RCC 7860 (cell line): ENCODE measurements at regions not wholly inside any gene's neighbourhood (a gene's known extent, or its start where the extent isn't known, plus 50 kb on each side); places are given as distances from the start of the nearest gene placed in this dataset.
A peak's percentile ranks its signal among the peaks of the same experiment; 100 is the strongest.

Source experiments
- DNase-seq: peaks from one replicate; pipeline ENCODE4 v3.0.0-alpha.2; 2015; ENCODE audit warnings: low spot score
- FAIRE-seq: peaks from 2 replicates; lab custom pipeline; 2012; peaks lifted over from hg19 to GRCh38; lab: Jason Lieb, UNC

DNA sequence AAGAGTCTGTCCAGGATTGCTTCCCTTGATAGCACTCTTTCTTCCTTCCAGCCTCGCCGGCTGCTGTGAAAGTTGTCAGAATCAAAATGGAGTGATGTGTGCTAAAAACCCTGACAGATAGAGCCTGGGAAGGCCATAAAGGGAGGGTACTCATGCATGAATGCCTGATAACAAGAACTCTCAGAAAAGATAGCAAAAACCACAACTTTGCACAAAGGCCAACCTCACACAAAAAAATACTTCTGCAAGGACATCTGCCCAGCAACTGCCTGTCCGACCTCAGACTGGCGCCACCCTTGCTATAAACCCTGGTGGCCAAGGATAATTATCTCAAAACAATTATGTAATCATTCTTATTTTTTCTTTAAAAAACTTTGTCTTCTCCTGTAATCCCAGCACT, 133.2 kb upstream of the SVIL start:
- FAIRE-seq: peak; percentile 8

DNA sequence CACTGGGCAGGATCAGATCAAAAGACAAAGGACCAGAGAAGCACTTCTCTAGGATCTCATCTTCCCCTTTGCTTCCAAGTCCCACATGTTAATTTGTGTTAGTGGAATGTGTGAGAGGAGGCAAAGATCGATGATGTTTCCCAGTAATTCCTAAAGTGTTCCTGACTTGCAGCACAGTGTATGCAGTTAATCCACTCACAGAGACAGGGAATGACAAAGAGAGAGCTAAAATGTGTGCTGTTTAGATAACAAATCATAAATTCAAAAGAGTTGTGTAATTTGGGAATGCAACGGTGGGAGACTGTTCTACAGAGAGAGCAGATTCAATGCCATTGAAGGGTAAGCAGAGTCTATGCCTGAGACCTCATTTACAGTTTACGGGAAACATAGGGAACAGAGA, 132.0 kb upstream of the SVIL start:
- FAIRE-seq (no peak), DNase-seq (no peak)

More for the DNA sequence above, 133.2 kb upstream of the SVIL start:
- peak; percentile 48 for DNase-seq

DNA sequence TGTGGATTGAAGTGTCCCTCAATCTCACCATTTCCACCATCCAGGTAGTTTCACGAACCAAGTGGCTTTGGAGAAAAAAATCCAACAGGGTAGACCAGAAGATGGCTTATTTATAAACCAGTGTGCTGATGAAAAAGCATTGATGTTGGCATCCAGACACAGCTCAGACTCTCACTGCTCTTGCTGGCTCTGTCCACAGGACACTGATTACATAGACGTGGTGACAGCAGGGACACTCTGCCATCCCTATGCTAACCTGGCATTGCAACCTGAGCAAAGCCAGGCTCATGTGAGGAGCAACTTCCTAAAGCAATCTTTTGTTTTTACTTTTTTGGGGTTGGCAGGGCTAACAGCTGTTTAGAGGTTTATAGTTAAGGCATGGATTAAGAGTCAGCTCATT, 130.6 kb upstream of the SVIL start:
- no peak for FAIRE-seq

DNA sequence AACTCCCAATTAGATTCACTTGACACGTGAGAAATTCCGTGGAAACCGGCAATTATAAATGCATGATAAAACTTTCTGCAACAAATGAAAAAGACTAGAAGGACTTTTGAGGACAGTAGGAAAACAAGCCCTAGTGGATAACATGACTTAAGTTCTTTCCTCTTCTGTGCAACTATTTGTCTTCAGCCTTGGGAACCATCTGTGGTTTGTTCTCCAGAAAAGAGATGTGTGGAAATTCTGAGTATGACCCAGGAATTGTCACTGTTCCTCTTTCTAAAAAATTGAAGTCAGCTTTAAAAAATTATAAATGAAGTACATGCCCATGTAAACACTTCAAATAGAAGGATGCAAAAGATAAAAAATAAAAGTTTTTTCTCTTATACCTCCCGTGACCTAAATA, 128.6 kb upstream of the SVIL start:
- FAIRE-seq: no peak
- no peak for DNase-seq

More for the DNA sequence above, 130.6 kb upstream of the SVIL start:
- no peak for DNase-seq

DNA sequence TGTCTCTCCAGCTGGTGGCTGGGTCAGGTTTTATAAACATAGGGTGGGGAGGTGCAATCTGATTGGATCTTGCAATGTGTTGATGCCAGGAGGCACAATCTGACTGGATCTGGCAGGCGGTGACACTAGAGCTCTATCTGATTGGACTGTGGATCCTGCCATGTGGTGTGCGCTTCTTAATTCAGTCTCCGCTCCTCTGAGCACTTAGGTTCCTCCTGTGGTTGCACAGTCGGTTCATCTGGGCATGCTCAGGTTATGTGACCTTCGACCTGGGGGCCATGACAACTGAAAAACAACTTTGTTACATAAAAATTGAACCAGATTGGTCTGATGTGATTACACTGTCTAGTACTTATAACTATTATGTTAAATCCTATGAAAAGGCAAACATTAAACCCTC, 127.1 kb upstream of the SVIL start:
- FAIRE-seq (no peak), DNase-seq (no peak)

DNA sequence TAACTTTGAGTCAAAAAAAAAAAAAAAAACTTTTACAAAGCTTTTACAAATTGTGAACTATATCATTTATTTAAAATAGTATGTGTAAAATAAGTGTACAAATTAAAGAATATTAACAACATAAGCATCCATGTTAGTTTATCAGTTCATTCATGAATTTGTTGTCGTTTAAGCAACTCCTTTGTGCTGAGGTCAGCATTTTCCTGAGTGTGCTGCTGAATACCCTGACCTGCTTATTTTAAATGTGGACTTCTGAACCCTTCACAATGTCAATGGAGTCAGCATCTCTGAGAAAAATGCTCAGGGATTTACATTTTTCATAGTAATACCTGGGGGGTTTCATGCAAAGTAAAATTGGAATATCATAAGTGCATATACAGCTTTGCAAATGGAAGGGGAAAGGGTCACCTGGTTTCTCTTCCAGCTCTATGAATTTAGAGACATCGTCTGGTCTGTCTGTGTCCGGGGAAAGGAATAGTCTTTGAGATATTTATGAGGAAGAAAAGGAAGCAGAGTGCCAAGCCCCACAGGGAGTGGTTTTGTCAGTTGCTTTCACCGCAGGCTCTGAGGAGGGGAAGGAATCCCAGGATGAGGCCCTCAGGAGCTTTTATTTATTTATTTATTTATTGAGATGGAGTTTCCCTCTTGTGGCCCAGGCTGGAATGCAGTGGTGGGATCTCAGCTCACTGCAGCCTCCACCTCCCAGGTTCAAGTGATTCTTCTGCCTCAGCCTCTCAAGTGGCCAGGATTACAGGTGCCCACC, 125.5 kb upstream of the SVIL start:
- no peak for DNase-seq

DNA sequence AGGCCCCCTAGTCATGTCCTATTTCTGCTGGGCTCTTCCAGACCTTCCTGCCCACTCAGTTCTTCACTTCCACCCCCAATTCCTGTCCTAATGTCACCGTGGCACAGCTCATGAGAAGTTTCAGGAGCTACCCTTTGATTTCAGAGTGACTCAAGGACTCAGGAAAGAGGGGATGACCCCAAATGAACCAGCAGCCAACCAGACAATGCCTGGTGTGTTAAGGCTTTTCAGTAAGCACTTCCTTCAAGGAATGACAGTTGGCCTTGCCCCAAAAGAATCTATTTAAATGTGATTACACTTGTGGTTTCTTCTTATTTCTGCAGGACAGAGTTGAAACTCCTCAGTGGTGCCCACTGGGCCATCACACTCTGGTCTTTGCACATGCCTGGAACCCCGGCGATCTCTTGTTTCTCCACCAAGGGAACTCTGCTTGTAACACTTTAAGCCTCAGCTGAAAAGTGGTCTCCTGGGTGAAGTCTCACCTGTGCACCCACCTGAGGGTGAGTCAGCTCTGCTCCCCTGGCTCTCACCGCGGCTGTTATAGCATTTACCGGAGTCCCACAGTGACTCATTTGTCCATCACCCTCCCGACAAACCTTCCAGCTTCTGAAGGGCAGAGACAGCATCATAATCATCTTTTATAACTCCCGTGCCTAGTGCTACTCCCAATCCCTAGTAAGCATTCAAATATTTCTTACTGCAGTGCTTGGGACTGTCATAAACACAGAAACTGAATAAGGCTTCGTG, 123.0 kb upstream of the SVIL start:
- DNase-seq (peak; percentile 71), FAIRE-seq (peak; percentile 90)

More for the DNA sequence above, 125.5 kb upstream of the SVIL start:
- FAIRE-seq: no peak

DNA sequence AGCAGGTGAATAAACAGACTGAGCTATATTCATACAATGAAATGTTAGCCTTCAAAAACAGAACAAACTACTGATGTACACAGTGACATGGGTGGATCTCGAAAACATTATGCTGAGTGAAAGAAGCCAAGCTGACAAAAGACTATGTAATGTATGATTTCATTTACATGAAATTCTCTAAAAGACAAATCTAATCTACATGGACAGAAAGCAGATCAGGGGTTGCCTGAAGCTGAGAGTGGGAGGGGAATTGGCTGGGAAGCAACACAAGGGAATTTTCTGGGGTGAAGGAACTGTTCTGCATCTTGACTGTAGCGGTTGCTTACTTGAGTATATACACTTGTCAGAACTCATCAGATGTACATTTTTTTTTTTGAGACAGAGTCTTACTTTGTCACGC, 121.7 kb upstream of the SVIL start:
- no peak for DNase-seq
- no peak for FAIRE-seq

DNA sequence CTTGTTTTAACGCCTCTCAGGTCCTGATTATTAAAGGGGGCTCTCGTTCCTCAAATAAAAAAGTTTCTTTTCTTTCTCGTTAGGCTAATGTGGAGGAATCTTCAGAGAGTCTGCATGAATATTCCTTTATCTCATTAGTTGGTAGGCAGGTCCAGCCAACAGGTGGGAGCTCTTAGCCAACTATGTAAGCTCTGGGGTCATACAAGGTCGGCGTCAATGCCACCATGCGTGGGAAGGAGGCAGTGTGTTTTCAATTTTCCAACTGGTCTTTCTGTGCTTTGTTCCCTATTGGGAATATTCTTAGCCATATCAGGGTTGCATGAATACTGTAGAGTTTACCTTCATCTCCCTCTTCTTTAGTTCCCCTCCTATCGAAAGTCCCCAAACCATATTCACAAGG, 118.5 kb upstream of the SVIL start:
- DNase-seq: no peak
- FAIRE-seq: no peak

DNA sequence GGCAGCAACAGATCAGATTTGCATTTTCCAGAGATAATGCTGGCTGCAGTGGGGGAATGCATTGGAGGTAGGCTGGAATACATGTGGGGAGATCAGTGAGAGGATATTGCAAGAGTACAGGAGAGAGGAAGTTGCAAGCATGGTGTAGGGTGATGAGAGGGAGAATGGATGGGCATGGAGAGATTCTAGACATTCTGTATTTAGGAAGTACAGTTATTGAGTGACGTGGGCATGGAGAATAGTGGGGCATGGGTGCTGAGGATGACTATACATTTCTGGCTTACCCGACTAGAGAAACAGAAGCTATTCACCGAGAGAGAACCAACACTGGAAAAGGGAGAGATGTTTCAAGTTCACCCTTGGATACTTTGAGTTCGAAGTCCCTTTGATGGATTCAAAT, 116.9 kb upstream of the SVIL start:
- no peak for DNase-seq
- no peak for FAIRE-seq

DNA sequence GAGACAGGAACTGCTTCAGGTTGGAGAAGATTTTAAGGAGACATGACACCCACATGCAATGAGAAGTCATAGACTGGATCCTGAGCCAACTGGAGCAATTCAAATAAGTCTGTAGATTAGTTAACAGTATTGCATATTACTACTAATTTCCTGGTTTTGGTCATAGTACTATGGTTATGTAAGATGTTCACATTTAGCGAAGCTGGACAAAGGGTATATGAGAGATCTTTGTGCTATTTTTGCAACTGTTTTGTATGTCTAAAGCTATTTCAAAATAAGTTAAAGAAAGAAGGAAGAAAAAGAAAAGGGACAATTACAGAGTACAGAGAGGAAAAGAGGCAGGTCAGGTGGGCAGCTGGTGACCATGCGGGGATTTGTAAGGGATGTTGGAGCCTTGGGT, 116.5 kb upstream of the SVIL start:
- DNase-seq (no peak), FAIRE-seq (no peak)

DNA sequence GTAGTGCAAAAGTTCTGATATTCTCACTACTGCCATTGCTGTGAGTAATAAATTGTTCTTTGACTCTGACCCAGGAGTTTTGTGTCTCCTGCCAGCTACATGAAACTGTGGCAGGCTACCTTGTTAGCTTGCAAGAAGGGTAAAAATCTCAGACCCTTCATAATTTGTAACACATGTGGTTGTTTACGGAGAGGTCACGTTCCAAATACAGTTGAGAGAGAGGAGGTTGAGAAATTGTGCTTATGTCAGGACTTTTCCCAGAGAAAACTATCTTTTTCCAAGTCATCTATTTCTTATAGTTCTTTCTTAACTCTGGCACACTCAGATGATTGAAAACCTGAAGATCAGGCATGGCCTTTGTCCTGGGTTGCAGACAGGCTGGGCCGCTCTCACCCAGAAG, 114.4 kb upstream of the SVIL start:
- DNase-seq: no peak
- no peak for FAIRE-seq

DNA sequence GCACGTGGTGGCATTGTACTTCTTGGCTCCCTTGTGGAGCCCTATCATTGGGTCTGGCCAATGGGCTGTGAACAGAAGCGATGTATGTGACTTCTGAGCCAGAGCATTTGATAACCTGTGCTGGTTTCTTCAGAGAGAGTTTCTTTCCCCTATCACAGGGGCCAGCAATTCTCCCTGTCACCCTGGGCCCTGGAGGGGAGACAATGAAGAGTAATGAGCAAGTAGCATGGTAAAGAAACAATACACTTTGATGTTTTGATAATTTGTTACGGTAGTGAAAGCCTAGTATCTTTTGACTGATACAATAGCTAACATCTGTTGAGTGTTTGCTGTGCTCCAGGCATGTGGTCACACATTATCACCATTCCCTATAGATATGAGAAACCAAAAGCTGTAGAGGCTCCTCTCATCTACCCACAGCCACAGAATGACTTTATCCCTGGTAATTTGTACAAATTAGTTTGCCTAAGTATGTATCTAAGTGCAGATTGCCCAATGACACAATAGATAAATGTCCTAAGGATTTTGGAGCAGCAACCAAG, 113.4 kb upstream of the SVIL start:
- FAIRE-seq (no peak), DNase-seq (no peak)

DNA sequence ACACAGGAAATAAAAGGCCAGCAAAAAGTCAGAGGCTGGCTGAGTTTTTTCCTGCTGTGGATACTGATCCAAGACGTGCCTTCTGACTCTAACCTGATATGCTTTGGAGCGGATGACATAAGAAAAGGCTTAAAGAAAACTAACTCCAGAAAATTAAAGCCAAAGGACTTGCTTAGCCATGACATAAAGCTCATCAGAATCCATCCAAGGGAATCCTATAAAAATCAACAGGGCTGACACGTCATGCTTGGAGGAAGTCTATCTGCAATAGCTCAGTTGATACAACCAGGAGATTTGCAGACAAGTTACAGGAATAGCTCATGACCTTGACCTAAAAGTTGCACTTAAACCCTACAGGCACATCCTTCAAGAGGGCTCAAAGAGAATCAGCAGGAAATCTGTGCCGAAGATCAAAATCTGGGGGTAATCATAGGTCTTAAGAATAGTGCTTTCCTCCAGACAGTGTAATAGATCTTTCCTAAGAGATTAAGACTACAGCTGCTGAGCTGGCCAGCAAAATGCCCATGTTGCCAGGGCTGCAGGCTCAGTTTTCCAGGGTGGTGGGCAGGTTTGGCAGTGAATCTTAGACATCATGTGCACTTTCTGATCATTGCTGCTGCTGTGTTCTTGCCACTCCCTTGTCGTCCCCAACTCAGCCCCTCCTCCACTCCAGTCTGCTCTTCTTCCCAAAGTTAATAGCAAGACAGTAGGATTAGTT, 111.5 kb upstream of the SVIL start:
- DNase-seq (no peak), FAIRE-seq (no peak)

DNA sequence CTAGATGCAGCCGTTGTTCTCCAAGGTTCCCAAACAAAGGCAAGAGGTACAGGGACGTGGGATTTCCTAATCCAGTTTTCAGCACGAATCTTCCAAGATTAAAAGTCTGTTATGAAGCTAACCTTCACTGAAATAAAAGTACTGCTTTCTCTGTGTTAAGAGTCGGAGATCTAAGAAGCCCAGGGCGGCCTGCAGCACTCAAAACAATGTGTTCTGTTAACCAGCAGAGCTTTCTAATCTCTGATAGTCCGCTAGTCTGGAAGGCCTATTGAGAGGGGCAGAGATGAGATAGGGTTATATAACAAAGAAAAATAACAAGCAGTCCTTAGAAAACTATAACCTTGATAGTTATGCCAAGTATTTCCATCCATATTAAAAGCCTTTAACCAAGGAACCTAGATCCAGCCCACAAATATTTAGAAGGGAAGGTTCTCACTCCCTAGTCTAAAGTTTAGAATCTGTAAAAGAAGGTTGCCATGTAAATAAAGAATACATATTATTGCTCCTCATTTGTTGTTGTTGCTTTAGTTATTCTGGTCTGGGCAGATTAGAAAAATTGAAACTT, 106.3 kb upstream of the SVIL start:
- DNase-seq: no peak

DNA sequence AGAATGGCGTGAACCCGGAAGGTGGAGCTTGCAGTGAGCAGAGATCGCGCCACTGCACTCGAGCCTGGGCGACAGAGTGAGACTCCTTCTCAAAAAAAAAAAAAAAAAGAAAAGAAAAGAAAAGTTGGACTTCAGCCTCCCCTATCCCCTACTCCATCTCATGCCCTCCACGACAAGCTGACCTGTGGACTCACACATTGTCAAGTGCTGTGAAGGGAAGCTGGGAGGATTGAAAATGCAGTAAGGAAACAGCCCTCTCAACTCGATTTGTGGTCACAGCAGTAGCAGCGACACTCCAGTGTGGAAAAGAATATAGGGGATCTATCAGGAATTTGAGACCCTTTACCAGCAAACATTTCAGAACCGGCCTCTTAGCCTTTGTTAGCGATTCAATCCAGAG, 103.6 kb upstream of the SVIL start:
- no peak for FAIRE-seq

More for the DNA sequence above, 106.3 kb upstream of the SVIL start:
- FAIRE-seq: no peak

DNA sequence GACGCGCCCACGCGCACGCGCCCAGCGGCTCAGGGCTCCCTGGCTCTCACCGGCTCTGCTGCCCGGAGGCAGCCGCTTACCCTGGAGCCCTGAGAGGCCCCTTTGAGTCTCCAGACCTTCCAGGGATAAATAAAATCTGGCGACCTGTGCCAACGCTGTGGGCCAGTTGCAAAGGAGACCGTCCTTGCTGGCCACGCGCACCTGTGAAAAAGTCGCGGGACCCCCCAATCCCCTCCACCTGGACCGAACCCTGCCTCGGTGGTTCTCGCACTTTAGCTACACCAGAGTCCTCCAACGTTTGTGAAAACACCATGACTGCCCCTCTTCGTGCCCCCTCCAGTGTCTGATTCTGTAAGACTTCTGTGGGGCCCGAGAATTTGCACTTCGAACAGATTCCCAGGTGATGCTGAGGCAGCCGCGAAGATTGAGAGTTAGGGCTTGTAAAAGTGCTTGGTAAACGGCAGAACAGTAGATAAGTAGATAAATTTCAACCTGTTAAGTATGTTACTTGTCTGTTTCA, 102.4 kb upstream of the SVIL start:
- FAIRE-seq: no peak

More for the DNA sequence above, 103.6 kb upstream of the SVIL start:
- no peak for DNase-seq

DNA sequence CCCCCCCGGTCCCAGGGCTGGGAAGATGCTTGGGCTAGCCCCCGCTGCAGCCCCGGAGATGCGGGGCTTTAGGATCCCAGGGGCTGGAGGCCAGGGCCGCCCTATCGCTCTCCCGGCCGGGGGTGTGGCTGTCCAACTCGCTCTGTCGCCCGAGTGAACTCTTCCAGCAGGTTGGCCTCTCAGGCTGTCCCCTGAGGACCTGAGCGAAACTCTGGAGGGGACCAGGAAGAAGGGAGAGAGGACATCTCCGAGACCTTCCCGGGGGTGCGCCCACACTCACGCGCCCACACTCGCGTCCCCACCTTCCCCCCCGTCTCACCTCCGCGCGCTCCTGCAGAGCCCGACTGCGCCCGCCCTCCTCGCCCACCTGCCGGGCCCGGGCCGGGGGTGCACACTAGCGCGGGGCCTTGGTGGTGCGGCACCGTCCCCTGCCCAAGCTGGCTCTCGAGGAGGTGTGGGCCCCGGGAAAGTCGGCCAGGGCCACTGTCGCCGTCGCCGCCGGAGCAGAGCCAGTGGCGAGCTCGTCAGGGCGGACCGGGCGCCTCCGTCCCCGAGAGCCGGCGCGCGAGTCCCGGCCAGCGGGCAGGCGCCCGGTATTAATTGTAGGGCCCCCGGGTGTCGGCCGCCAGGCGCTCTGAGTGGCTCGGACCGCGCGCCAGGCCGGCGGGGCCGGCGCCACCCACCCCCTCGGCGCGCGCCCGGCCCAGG, 101.7 kb upstream of the SVIL start:
- FAIRE-seq (no peak), DNase-seq (no peak)

More for the DNA sequence above, 102.4 kb upstream of the SVIL start:
- no peak for DNase-seq

DNA sequence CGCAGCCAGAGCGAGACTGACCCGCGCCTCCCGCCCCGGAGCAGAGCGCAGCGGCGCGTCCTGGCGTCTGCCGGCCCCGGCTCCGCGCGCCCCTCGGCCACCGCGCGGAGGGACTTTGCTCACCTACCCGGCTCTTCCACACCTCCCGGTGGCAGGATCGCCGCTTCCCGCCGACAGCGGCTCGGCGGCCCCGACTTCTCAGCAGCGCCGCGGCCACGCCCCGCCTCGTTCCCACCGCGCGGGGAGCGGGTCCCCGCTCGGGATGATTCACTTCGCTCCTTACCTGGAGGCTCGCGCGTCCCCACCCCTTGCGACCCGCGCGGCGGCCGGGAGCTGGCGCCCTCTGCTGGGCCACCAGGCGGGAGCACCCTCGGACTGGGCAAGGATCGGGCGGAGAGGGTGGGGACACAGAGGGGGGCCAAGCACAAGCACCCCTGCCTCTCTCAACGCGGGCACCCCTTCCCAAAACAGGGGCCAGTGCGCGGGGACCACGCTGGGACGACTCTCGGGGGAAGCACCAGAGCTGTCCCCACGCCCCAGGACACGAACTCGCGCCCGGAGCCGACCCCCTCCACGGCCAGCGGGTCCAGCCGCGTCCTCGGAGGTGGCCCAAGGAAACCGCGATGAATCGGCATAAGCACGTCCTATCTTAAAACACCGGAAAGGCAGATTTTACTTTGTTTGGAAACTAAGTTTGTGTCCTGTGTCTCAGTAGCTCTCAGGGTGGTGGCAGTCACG, 101.0 kb upstream of the SVIL start:
- FAIRE-seq: no peak
- DNase-seq: peak; percentile 76
